K562 (cell line): ENCODE measurements at regions not wholly inside any gene's neighbourhood (a gene's known extent, or its start where the extent isn't known, plus 50 kb on each side); places are given as distances from the start of the nearest gene placed in this dataset.
A peak's percentile ranks its signal among the peaks of the same experiment; 100 is the strongest.

Experiments
- BCOR ChIP-seq: fragments of 450-650 bp; IDR thresholded peaks from 2 replicates; pipeline ENCODE4 v1.6.1; 2016
- CHD2 ChIP-seq: IDR thresholded peaks from 2 replicates; pipeline ENCODE4 v1.6.1; 2011; ENCODE audit warnings: low read depth, low read length
- CXXC5 ChIP-seq: fragments of 250-450 bp; sonication (Bioruptor Pico); IDR thresholded peaks from 2 replicates; pipeline ENCODE4 v1.8.0; 2022; ENCODE audit warnings: inconsistent platforms, mild to moderate bottlenecking, moderate library complexity
- EHMT2 ChIP-seq: fragments of 450-650 bp; IDR thresholded peaks from 2 replicates; pipeline ENCODE4 v1.6.1; 2018; ENCODE audit warnings: antibody characterized with exemption
- ERF ChIP-seq: fragments of 450-650 bp; formaldehyde crosslinking; IDR thresholded peaks from 2 replicates; pipeline ENCODE4 v1.4.0; 2020; ENCODE audit warnings: mild to moderate bottlenecking, mixed read lengths
- ESRRA ChIP-seq: fragments of 450-650 bp; IDR thresholded peaks from 2 replicates; pipeline ENCODE4 v1.6.1; 2014; ENCODE audit warnings: low read depth, mild to moderate bottlenecking, moderate library complexity, borderline replicate concordance
- ETS2 ChIP-seq: IDR thresholded peaks from 2 replicates; pipeline ENCODE4 v1.6.1; 2016; ENCODE audit warnings: borderline replicate concordance, missing genetic modification characterization, mild to moderate bottlenecking, moderate library complexity, missing compliant biosample characterization; ENCODE audit not compliant: poor library complexity, severe bottlenecking
- GMEB1 ChIP-seq: fragments of 250-450 bp; sonication (Bioruptor Pico); IDR thresholded peaks from 2 replicates; pipeline ENCODE4 v1.4.0; 2020; ENCODE audit warnings: mild to moderate bottlenecking
- HDAC1 ChIP-seq, 2 experiments: fragments of 450-650 bp; IDR thresholded peaks; 2 replicates each; pipeline ENCODE4 v1.6.1; 2016 to 2017; ENCODE audit warnings: inconsistent platforms in 1 of 2, mild to moderate bottlenecking in 1 of 2, moderate library complexity in 1 of 2
- HDAC2 ChIP-seq: fragments of 450-650 bp; IDR thresholded peaks from 2 replicates; pipeline ENCODE4 v1.6.1; 2016; ENCODE audit warnings: mild to moderate bottlenecking
- HEY1 ChIP-seq: fragments of 250-450 bp; sonication (Bioruptor Pico); IDR thresholded peaks from 2 replicates; pipeline ENCODE4 v1.5.0; 2020; ENCODE audit warnings: mild to moderate bottlenecking, moderate library complexity, borderline replicate concordance
- IRF1 ChIP-seq: sonication (generic); formaldehyde crosslinking; IDR thresholded peaks from 2 replicates; pipeline ENCODE4 v1.8.0; 2022; ENCODE audit warnings: missing genetic modification reagents, mild to moderate bottlenecking, borderline replicate concordance
- KLF13 ChIP-seq: fragments of 450-650 bp; IDR thresholded peaks from 2 replicates; pipeline ENCODE4 v1.6.1; 2016; ENCODE audit warnings: missing genetic modification characterization, low read depth, mild to moderate bottlenecking, missing compliant biosample characterization, moderate library complexity, borderline replicate concordance
- MTA1 ChIP-seq: fragments of 450-650 bp; IDR thresholded peaks from 2 replicates; pipeline ENCODE4 v1.6.1; 2017; ENCODE audit warnings: borderline replicate concordance
- NR2C2 ChIP-seq, 2 experiments: fragments of 200-800 bp in 1 of 2; sonication (Bioruptor generic) in 1 of 2; sonication (generic) in 1 of 2; formaldehyde crosslinking in 1 of 2; IDR thresholded peaks; 2 replicates each; pipeline versions ENCODE4 v1.6.1 to v1.8.0; 2016 to 2022; ENCODE audit warnings: mild to moderate bottlenecking in 1 of 2, missing compliant biosample characterization in 1 of 2, missing genetic modification characterization in 1 of 2, missing genetic modification reagents in 1 of 2
- NR3C1 ChIP-seq: sonication (generic); formaldehyde crosslinking; IDR thresholded peaks from 2 replicates; pipeline ENCODE4 v1.8.1; 2022; ENCODE audit warnings: missing genetic modification reagents
- PHB ChIP-seq: fragments of 250-450 bp; sonication (Bioruptor Pico); IDR thresholded peaks from 2 replicates; pipeline ENCODE4 v1.5.0; 2021
- POLR2B ChIP-seq: fragments of 450-650 bp; IDR thresholded peaks from 2 replicates; pipeline ENCODE4 v1.6.1; 2018; ENCODE audit warnings: low read depth; ENCODE audit not compliant: partially characterized antibody
- RNF2 ChIP-seq: sonication (generic); IDR thresholded peaks from 2 replicates; pipeline ENCODE4 v1.6.1; 2016
- SMARCC2 ChIP-seq: fragments of 450-650 bp; IDR thresholded peaks from 2 replicates; pipeline ENCODE4 v1.6.1; 2017; ENCODE audit warnings: antibody characterized with exemption, moderate library complexity, mild to moderate bottlenecking, low read depth
- SP2 ChIP-seq: IDR thresholded peaks from 2 replicates; pipeline ENCODE4 v1.6.1; 2011; ENCODE audit warnings: mild to moderate bottlenecking, low read depth, low read length, moderate library complexity; ENCODE audit not compliant: poor library complexity, severe bottlenecking; ENCODE audit errors: extremely low read depth
- U2AF2 ChIP-seq: fragments of 200-400 bp; formaldehyde crosslinking; optimal IDR thresholded peaks from 2 replicates; pipeline ENCODE3; 2017; ENCODE audit warnings: low read depth, mild to moderate bottlenecking, low read length
- ZEB2 ChIP-seq: fragments of 450-650 bp; IDR thresholded peaks from 2 replicates; pipeline ENCODE4 v1.6.1; 2016
- ZNF239 ChIP-seq: fragments of 250-450 bp; sonication (Bioruptor Pico); IDR thresholded peaks from 2 replicates; pipeline ENCODE4 v1.4.0; 2020; ENCODE audit warnings: mild to moderate bottlenecking
- ZNF589 ChIP-seq: fragments of 200-800 bp; sonication (Bioruptor generic); IDR thresholded peaks from 2 replicates; pipeline ENCODE4 v1.6.1; 2016; ENCODE audit warnings: low read depth, missing genetic modification characterization, missing compliant biosample characterization
- ZNF655 ChIP-seq: fragments of 250-450 bp; sonication (Bioruptor Pico); IDR thresholded peaks from 2 replicates; pipeline ENCODE4 v1.5.0; 2021
- ZZZ3 ChIP-seq: fragments of 450-650 bp; IDR thresholded peaks from 2 replicates; pipeline ENCODE4 v1.6.1; 2016; ENCODE audit warnings: antibody characterized with exemption, mild to moderate bottlenecking, moderate library complexity

GRCh38 chr3:72182206-72182605 lies 397.3 kb upstream of the PROK2 start (continued):
- TF ChIP-seq SMARCC2 = peak; percentile 36; the same call in 1 of the 2 replicates
- no peak for TF ChIP-seq KLF13 (tag)
- no peak for TF ChIP-seq NR3C1 (CRISPR knock-in tag)
- TF ChIP-seq ESRRA = no peak
- TF ChIP-seq CHD2 = no peak
- TF ChIP-seq POLR2B = no peak
- no peak for TF ChIP-seq RNF2
- peak; percentile 57; the same call in 1 of the 2 replicates for TF ChIP-seq MTA1
- no peak for TF ChIP-seq GMEB1 (CRISPR knock-in tag)
- 0 out of 2 replicates have a peak, but pooled peaks have one; percentile 33 for TF ChIP-seq HDAC2
- TF ChIP-seq PHB (CRISPR knock-in tag) = no peak
- TF ChIP-seq U2AF2 = no peak
- TF ChIP-seq HEY1 = no peak
- no peak for TF ChIP-seq ZEB2
- TF ChIP-seq BCOR = no peak
- TF ChIP-seq IRF1 (CRISPR knock-in tag) = no peak
- TF ChIP-seq ZNF239 (CRISPR knock-in tag) = no peak
- peak; percentile 40; the same call in 1 of the 2 replicates for TF ChIP-seq CXXC5 (CRISPR knock-in tag)
- peak in 1 of 2 experiments; percentile 29; a peak in 1 of 4 replicates for TF ChIP-seq HDAC1 (IDR thresholded peaks at IDR 0.05)
- 0 out of 2 replicates have a peak, but pooled peaks have one; percentile 19 for TF ChIP-seq EHMT2
- no peak for TF ChIP-seq SP2
- no peak for TF ChIP-seq ZZZ3
- no peak for TF ChIP-seq ERF
- no peak for TF ChIP-seq ZNF589 (CRISPR knock-in tag)
- no peak for TF ChIP-seq ZNF655 (CRISPR knock-in tag)
- no peak for TF ChIP-seq ETS2 (tag)
- TF ChIP-seq NR2C2 (CRISPR knock-in tag; IDR thresholded peaks at IDR 0.05) = no peak
- TF ChIP-seq NR2C2 (tag; IDR thresholded peaks at IDR 0.05) = 0 out of 2 replicates have a peak, but pooled peaks have one; percentile 16
